ENCODE measurements at regions not wholly inside any gene's neighbourhood (a gene's known extent, or its start where the extent isn't known, plus 50 kb on each side); places are given as distances from the start of the nearest gene placed in this dataset.

- no peak for DNase-seq (ENCODE audit: extremely low read depth, low read depth)
- no peak overlapping the region for H3K4me3 ChIP-seq (replicated peaks; ENCODE audit: low read depth, low read length)
- TF ChIP-seq CTCF (IDR thresholded peaks at IDR 0.05; ENCODE audit: low read depth, low read length, missing control alignments) = no peak
Measured at GRCh38 chr20:24773168-24773567, 175.9 kb upstream of the CST7 start.

- DNase-seq (ENCODE audit: extremely low read depth, low read depth) = peak; percentile 67
- no peak overlapping the region for H3K4me3 ChIP-seq (replicated peaks; ENCODE audit: low read depth, low read length)
- no peak for TF ChIP-seq CTCF (IDR thresholded peaks at IDR 0.05; ENCODE audit: low read depth, low read length, missing control alignments)
Measured at GRCh38 chr20:24773751-24774201, 175.3 kb upstream of the CST7 start.

- TF ChIP-seq CTCF (IDR thresholded peaks at IDR 0.05; ENCODE audit: low read depth, low read length, missing control alignments) = no peak
- H3K4me3 ChIP-seq (replicated peaks; ENCODE audit: low read depth, low read length) = no peak overlapping the region
- DNase-seq (ENCODE audit: extremely low read depth, low read depth) = no peak
Measured at GRCh38 chr20:24775966-24776365, 173.1 kb upstream of the CST7 start.

- H3K4me3 ChIP-seq (replicated peaks; ENCODE audit: low read depth, low read length) = no peak overlapping the region
- no peak for TF ChIP-seq CTCF (IDR thresholded peaks at IDR 0.05; ENCODE audit: low read depth, low read length, missing control alignments)
- no peak for DNase-seq (ENCODE audit: extremely low read depth, low read depth)
Measured at GRCh38 chr20:24776755-24777271, 172.3 kb upstream of the CST7 start.

- TF ChIP-seq CTCF (IDR thresholded peaks at IDR 0.05; ENCODE audit: low read depth, low read length, missing control alignments) = no peak
- no peak for DNase-seq (ENCODE audit: extremely low read depth, low read depth)
- no peak overlapping the region for H3K4me3 ChIP-seq (replicated peaks; ENCODE audit: low read depth, low read length)
Measured at GRCh38 chr20:24777746-24778145, 171.3 kb upstream of the CST7 start.

GRCh38 chr20:24778585-24779031, 170.5 kb upstream of the CST7 start:
- DNase-seq (ENCODE audit: extremely low read depth, low read depth) = no peak
- H3K4me3 ChIP-seq (replicated peaks; ENCODE audit: low read depth, low read length) = no peak overlapping the region
- TF ChIP-seq CTCF (IDR thresholded peaks at IDR 0.05; ENCODE audit: low read depth, low read length, missing control alignments) = no peak

GRCh38 chr20:24779131-24779530, 169.9 kb upstream of the CST7 start:
- no peak for TF ChIP-seq CTCF (IDR thresholded peaks at IDR 0.05; ENCODE audit: low read depth, low read length, missing control alignments)
- no peak overlapping the region for H3K4me3 ChIP-seq (replicated peaks; ENCODE audit: low read depth, low read length)
- no peak for DNase-seq (ENCODE audit: extremely low read depth, low read depth)

Data from HFF-Myc (cell line).